ENCODE measurements at regions not wholly inside any gene's neighbourhood (a gene's known extent, or its start where the extent isn't known, plus 50 kb on each side); places are given as distances from the start of the nearest gene placed in this dataset. TPM values are rescaled to one million over a fixed set of nuclear protein-coding genes. Genes with fewer than 3 reads are reported as not detected.

MicroRNAs encoded in the stretch of these regions (microRNA counts, 767-probe panel; counts per million panel counts)
- microRNA hsa-miR-1267, result not detected

Small RNA genes lying in the stretch of these regions (microRNA-seq; reads per million reads assigned to microRNA genes)
- not detected for gene MIR1267 (ENCODE audit: borderline number of aligned reads)
